22Rv1 (cell line): ENCODE measurements at regions not wholly inside any gene's neighbourhood (a gene's known extent, or its start where the extent isn't known, plus 50 kb on each side); places are given as distances from the start of the nearest gene placed in this dataset.

ENCODE experiments used
- ZFX ChIP-seq: fragments of 450-650 bp; IDR thresholded peaks from 2 replicates; pipeline ENCODE4 v1.6.1; 2017; ENCODE audit warnings: antibody characterized with exemption, borderline replicate concordance
- TF ChIP-seq, protein P1 (sequence below): fragments of 450-650 bp; IDR thresholded peaks from 2 replicates; pipeline ENCODE4 v1.5.1; 2017; ENCODE audit warnings: mild to moderate bottlenecking

DNA sequence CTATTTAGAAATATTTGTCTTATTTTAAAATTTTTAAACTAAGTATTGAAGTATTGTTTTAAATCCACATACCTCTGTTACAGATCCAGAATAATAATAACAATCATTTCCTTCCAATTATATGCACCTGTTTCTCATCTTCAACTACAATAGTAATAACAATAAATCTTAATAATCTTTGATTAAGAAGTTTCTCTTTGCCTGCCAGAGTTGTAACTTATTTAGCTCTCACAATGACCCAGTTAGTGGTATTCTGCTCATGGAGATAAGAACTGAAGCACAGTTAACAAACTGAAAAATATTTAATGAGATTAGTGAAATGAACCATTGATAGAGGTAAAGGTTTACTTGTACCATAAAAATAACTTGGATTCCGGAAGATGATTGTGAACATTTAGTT, 796.3 kb downstream of the LUZP2 start:
- TF ChIP-seq, protein P1, sequence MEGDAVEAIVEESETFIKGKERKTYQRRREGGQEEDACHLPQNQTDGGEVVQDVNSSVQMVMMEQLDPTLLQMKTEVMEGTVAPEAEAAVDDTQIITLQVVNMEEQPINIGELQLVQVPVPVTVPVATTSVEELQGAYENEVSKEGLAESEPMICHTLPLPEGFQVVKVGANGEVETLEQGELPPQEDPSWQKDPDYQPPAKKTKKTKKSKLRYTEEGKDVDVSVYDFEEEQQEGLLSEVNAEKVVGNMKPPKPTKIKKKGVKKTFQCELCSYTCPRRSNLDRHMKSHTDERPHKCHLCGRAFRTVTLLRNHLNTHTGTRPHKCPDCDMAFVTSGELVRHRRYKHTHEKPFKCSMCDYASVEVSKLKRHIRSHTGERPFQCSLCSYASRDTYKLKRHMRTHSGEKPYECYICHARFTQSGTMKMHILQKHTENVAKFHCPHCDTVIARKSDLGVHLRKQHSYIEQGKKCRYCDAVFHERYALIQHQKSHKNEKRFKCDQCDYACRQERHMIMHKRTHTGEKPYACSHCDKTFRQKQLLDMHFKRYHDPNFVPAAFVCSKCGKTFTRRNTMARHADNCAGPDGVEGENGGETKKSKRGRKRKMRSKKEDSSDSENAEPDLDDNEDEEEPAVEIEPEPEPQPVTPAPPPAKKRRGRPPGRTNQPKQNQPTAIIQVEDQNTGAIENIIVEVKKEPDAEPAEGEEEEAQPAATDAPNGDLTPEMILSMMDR = no peak
- TF ChIP-seq ZFX = no peak
